D721Med (cell line): ENCODE measurements at regions not wholly inside any gene's neighbourhood (a gene's known extent, or its start where the extent isn't known, plus 50 kb on each side); places are given as distances from the start of the nearest gene placed in this dataset.

ENCODE experiments used
- DNase-seq: peaks from one replicate; pipeline ENCODE4 v3.0.0; 2011; ENCODE audit warnings: low spot score; ENCODE audit not compliant: insufficient read length
- FAIRE-seq: peaks from 2 replicates; lab custom pipeline; 2011; peaks lifted over from hg19 to GRCh38; lab: Jason Lieb, UNC
- CTCF ChIP-seq: IDR thresholded peaks from 2 replicates; pipeline ENCODE4 v1.5.1; 2012; ENCODE audit warnings: mild to moderate bottlenecking, control low read depth; ENCODE audit not compliant: insufficient read depth; ENCODE audit errors: missing control alignments

DNA sequence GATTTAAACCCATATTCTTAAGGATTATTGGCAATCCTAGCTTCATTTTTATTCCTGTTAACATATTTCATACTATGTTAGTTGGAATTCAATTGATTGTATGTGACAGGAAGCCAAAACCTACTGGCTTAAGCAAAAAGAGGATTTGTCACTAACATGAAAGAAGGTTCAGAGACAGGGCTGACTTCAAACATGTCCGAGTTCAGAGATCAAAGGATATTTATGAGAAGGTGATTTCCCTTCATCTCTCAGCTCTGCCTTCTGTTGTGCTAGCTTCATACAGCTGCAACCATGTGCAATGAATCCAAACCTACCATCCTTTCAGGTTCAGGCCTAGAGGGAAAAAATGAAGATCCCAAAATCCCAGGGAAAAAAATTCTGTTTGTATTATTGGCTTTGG is 349.7 kb downstream of the ATP23 start:
- no peak for FAIRE-seq
- DNase-seq, result no peak
- no peak for TF ChIP-seq CTCF

DNA sequence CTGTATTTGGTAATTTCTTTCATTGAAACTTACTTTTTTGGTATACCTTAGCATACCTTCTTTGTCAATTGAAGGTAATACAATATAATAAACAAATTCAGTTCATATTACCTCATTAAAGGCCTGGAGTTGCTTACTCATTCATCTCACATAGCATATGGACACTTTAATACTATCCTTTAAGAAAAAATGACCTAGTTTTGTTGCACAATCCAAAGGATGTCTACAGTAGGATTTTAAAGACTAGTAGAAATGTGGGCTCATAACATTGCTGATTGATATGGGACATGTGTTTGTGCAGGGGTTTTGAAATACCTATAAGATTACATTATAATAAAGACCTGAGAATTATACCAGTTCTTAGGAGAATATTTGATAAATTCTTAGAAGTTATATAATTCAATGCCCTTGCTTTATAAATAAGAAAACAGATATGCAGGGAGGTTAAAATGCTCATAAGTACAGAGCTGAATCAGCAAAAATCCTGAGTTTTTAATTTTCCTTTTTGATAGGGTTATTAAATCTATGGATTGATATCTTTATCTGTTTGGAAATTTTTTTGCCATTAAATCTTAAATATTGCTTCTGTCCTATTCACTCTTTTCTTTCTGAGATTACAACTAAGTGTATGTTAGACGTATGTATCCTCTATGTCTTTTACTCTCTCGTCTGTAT is 352.1 kb downstream of the ATP23 start:
- DNase-seq, result no peak
- TF ChIP-seq CTCF, result no peak
- FAIRE-seq, result no peak

DNA sequence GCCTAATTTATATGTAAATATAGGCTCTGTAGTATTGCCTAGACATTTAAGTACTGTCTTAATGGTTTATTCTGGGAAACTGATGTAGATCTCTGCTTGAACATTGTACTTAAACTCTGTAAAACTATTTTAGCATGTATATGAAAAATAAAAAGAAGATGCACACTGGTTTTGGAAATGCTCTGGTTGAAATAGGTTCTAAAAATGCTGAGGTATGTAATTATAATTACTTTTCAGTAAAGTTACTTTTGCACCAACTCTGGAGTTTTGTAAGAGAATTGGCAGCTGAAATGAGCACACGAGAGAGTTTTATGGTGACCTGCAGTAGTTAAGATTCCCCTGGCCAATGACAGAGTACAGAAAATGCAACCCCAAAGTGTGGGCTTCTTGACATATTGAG is 353.9 kb downstream of the ATP23 start:
- no peak for TF ChIP-seq CTCF
- DNase-seq (no peak), FAIRE-seq (no peak)

DNA sequence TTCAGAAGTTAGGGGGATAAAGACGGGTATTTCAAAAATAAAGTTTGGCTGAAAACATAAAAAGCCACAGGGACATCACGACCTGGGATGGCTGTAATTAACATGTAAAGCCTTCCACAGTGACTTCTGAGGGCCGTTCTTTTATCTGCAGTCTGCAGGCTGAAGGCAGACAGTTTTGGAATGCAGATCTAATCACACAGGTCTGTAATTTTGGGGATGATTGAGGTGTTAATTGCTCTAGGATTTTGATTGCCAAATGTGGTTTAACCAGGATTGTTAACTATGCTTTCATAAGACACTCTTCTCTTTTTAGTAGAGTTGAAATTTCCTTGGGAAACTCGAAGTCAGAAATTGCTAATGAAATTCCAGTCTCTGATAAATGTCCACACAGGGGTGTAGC is 355.5 kb downstream of the ATP23 start:
- no peak for FAIRE-seq
- no peak for DNase-seq
- no peak for TF ChIP-seq CTCF

DNA sequence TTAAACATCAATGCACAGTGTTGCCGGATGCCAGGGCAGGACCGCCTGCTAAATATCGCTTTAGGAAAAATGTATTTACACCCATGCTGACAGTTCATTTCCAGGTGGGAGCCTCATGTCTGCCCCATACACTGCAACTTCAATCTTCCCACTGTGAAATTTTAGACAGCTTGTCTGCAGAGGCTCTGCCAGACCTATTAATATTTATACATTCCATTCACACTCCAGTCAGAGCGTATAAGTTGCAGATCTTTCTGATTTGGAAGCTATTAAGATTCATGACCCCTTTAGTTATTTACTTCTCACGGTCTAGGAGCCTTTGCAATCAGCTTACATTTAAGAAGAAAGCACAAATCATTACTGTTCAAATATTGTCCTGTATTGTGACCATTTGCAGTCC is 357.4 kb downstream of the ATP23 start:
- TF ChIP-seq CTCF, result no peak
- DNase-seq, result no peak
- FAIRE-seq, result no peak

DNA sequence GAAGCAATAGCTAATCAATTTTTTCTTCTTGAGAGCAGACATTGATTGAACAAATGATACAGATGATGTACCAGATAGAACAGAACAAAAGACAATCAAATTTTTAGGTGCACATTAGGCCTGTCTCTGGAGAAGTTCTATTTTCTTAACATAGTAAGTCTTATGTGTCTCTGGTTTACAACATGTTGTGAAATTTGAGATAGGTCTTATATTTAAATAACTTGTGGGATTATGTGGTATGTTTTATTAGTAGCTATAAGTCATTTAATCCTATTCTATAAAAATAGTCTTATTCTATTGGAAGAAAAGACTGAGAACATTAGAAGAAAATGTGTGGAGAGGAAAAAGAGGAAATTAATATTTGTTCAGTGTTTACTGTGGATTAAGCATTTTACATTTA is 358.0 kb downstream of the ATP23 start:
- no peak for DNase-seq
- no peak for FAIRE-seq
- no peak for TF ChIP-seq CTCF

DNA sequence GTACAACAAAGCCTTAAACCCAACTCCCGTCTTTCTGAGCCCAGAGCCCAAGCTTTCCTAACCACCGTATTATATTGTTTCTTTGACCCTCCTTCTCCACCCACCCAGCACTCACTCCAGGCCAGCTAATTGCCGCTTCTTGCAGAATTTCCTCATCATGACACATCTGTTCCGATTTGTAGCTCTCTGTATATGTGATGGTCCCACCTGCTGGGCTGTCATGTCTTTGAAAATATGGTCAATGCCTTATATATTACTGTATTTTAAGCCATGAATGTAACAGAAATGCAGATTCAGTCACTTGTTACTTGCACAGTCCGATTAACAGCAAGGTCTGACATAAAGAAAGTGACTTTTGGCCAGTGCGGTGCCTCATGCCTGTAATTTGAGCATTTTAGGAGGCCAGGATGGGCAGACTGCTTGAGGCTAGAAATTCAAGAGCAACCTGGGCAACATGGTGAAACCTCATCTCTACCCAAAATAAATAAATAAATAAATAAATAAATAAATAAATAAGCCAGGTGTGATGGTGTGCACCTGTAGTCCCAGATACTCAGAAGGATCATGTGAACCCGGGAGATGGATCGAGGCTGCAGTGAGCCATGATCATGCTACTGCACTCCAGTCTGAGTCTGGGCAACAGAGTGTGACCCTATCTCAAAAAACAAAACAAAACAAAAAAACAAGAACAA is 359.8 kb downstream of the ATP23 start:
- TF ChIP-seq CTCF, result no peak
- DNase-seq, result no peak
- no peak for FAIRE-seq
